K562 (cell line): ENCODE measurements at regions not wholly inside any gene's neighbourhood (a gene's known extent, or its start where the extent isn't known, plus 50 kb on each side); places are given as distances from the start of the nearest gene placed in this dataset.

ENCODE experiments used
- ATAC-seq: fragments of 200-7000 bp; cut with Tn5 transposase; 3 replicates; pipeline ENCODE4 v1.9.1; 2020; ENCODE audit warnings: moderate library complexity
- BruUV-seq: library from RNA; stranded (reverse); fragments of 400-500 nt; replicated peaks from 2 replicates; lab custom pipeline; 2021; lab: Mats Ljungman, UMichigan
- CTCF ChIA-PET: fragments of 300-600 bp; formaldehyde crosslinking; extraction: SDS; loops from one replicate; lab custom pipeline; 2021; ENCODE audit warnings: low intra/inter-chr PET ratio; lab: Yijun Ruan, JAX
- POLR2A ChIA-PET: fragments of 300-600, 350-650 bp; sonication (Branson Sonifier 250); formaldehyde crosslinking; extraction: SDS; loops from one replicate; lab custom pipeline; 2021; ENCODE audit warnings: antibody characterized with exemption, inconsistent platforms; lab: Yijun Ruan, JAX
- DNase-seq, 4 experiments: peaks; one replicate each; pipeline versions ENCODE4 v3.0.0 to v3.0.0-alpha.2; 2011 to 2018; ENCODE audit warnings: low spot score in 3 of 4, mixed read lengths in 3 of 4; ENCODE audit errors: extremely low read depth in 1 of 4
- FAIRE-seq: peaks from 2 replicates; lab custom pipeline; 2011; peaks lifted over from hg19 to GRCh38; lab: Jason Lieb, UNC
- H2AFZ ChIP-seq: 2 replicates; pipeline ENCODE4 v1.6.0; 2011; ENCODE audit warnings: low read depth, low read length, control low read depth, inconsistent platforms
- H3K27ac ChIP-seq: fragments of 200-600 bp; 3 replicates; pipeline ENCODE4 v1.8.0; 2011; ENCODE audit warnings: low read depth, mild to moderate bottlenecking, control low read depth, inconsistent platforms, low read length, moderate library complexity, mixed read lengths; ENCODE audit errors: extremely low read depth
- H3K27me3 ChIP-seq, 2 experiments: fragments of 300-600 bp in 1 of 2; 2 replicates in 1 of 2; 3 replicates in 1 of 2; pipeline versions ENCODE4 v1.6.0 to v1.8.0; 2011; ENCODE audit warnings: inconsistent platforms in 2 of 2, low read length in 2 of 2, mild to moderate bottlenecking in 1 of 2, mixed read lengths in 1 of 2, moderate library complexity in 1 of 2; ENCODE audit not compliant: control insufficient read depth in 2 of 2, insufficient read depth in 2 of 2
- H3K36me3 ChIP-seq: fragments of 300-600 bp; 3 replicates; pipeline ENCODE4 v1.8.0; 2011; ENCODE audit warnings: mild to moderate bottlenecking, low read length, inconsistent platforms; ENCODE audit not compliant: control insufficient read depth, insufficient read depth
- H3K4me1 ChIP-seq, 2 experiments: fragments of 200-600 bp in 1 of 2; replicated peaks in 1 of 2; 2 replicates in 1 of 2; 3 replicates in 1 of 2; pipeline versions ENCODE4 v1.5.1 to v1.8.0; 2011; ENCODE audit warnings: inconsistent platforms in 2 of 2, low read length in 2 of 2, mild to moderate bottlenecking in 1 of 2, mixed read lengths in 1 of 2, moderate library complexity in 1 of 2; ENCODE audit not compliant: control insufficient read depth in 2 of 2, insufficient read depth in 2 of 2
- H3K4me2 ChIP-seq: 2 replicates; pipeline ENCODE4 v1.6.1; 2011; ENCODE audit warnings: low read length, control low read depth, inconsistent platforms, mixed read lengths; ENCODE audit not compliant: insufficient read depth
- H3K4me3 ChIP-seq: fragments of 200-600 bp; sonication (generic), shearing (Covaris generic); 2 replicates; pipeline ENCODE4 v1.5.1; 2016; ENCODE audit warnings: control low read depth, inconsistent platforms
- H3K79me2 ChIP-seq: fragments of 200-600 bp; 3 replicates; pipeline ENCODE4 v1.8.0; 2011; ENCODE audit warnings: low read length, inconsistent platforms; ENCODE audit not compliant: control insufficient read depth, insufficient read depth
- H3K9ac ChIP-seq, 2 experiments: 2 replicates each; pipeline versions ENCODE4 v1.6.0 to v1.6.1; 2011; ENCODE audit warnings: low read depth in 2 of 2, low read length in 2 of 2, control low read depth in 1 of 2, inconsistent platforms in 1 of 2, mild to moderate bottlenecking in 1 of 2, mixed read lengths in 1 of 2; ENCODE audit not compliant: insufficient read depth in 1 of 2
- H3K9me1 ChIP-seq: one replicate; pipeline ENCODE4 v1.6.0; 2011; ENCODE audit warnings: inconsistent platforms, mild to moderate bottlenecking, low read length, moderate library complexity; ENCODE audit not compliant: control insufficient read depth, insufficient read depth
- H3K9me3 ChIP-seq: replicated peaks from 2 replicates; pipeline ENCODE4 v1.5.1; 2011; ENCODE audit warnings: low read depth, low read length, inconsistent platforms; ENCODE audit not compliant: control insufficient read depth, insufficient read depth
- H4K20me1 ChIP-seq: replicated peaks from 2 replicates; pipeline ENCODE4 v1.6.1; 2011; ENCODE audit warnings: low read length, inconsistent platforms, mixed read lengths; ENCODE audit not compliant: control insufficient read depth, insufficient read depth
- CEBPG ChIP-seq, 3 experiments: fragments of 200-800 bp in 1 of 3; sonication (Bioruptor generic) in 1 of 3; sonication (generic) in 1 of 3; formaldehyde crosslinking in 1 of 3; IDR thresholded peaks in 2 of 3; conservative IDR thresholded peaks in 1 of 3; 2 replicates each; pipeline versions ENCODE4 v1.6.1 to v1.8.0; 2016 to 2022; ENCODE audit warnings: missing compliant biosample characterization in 2 of 3, missing genetic modification characterization in 2 of 3, mild to moderate bottlenecking in 1 of 3, missing genetic modification reagents in 1 of 3
- ETV1 ChIP-seq: fragments of 450-650 bp; conservative IDR thresholded peaks from 2 replicates; pipeline ENCODE4 v1.6.1; 2016; ENCODE audit warnings: missing genetic modification characterization, control low read depth, low read depth, missing compliant biosample characterization
- FOS ChIP-seq: IDR thresholded peaks from 3 replicates; pipeline ENCODE4 v1.6.1; 2011; ENCODE audit not compliant: insufficient read length; ENCODE audit errors: extremely low read depth
- FOXK1 ChIP-seq: sonication (generic); formaldehyde crosslinking; IDR thresholded peaks from 2 replicates; pipeline ENCODE4 v1.8.0; 2022; ENCODE audit warnings: missing genetic modification reagents, mild to moderate bottlenecking, borderline replicate concordance
- HMG20B ChIP-seq: fragments of 250-450 bp; sonication (Bioruptor Pico); IDR thresholded peaks from 2 replicates; pipeline ENCODE4 v1.5.0; 2021; ENCODE audit warnings: mild to moderate bottlenecking
- HNRNPLL ChIP-seq: fragments of 200-400 bp; formaldehyde crosslinking; IDR thresholded peaks from 2 replicates; pipeline ENCODE4 v1.6.1; 2017; ENCODE audit warnings: low read length, low read depth, mild to moderate bottlenecking; ENCODE audit not compliant: poor library complexity, severe bottlenecking
- LEF1 ChIP-seq: fragments of 450-650 bp; IDR thresholded peaks from 2 replicates; pipeline ENCODE4 v1.6.1; 2016; ENCODE audit warnings: mild to moderate bottlenecking
- NR2C2 ChIP-seq, 2 experiments: fragments of 200-800 bp in 1 of 2; sonication (Bioruptor generic) in 1 of 2; sonication (generic) in 1 of 2; formaldehyde crosslinking in 1 of 2; IDR thresholded peaks; 2 replicates each; pipeline versions ENCODE4 v1.6.1 to v1.8.0; 2016 to 2022; ENCODE audit warnings: mild to moderate bottlenecking in 1 of 2, missing compliant biosample characterization in 1 of 2, missing genetic modification characterization in 1 of 2, missing genetic modification reagents in 1 of 2
- PRPF4 ChIP-seq: fragments of 200-400 bp; formaldehyde crosslinking; IDR thresholded peaks from one replicate; pipeline ENCODE4 v1.6.1; 2017; ENCODE audit warnings: low read length, low read depth, mild to moderate bottlenecking; ENCODE audit not compliant: insufficient read depth, poor library complexity, severe bottlenecking
- RBM17 ChIP-seq: fragments of 200-400 bp; formaldehyde crosslinking; IDR thresholded peaks from 2 replicates; pipeline ENCODE4 v1.6.1; 2017; ENCODE audit warnings: low read depth, mild to moderate bottlenecking, low read length, borderline replicate concordance
- RFX7 ChIP-seq: fragments of 250-450 bp; sonication (Bioruptor Pico); IDR thresholded peaks from 2 replicates; pipeline ENCODE4 v1.5.1; 2021; ENCODE audit warnings: mild to moderate bottlenecking
- WGBS: fragments of 100-300 bp; shearing (Covaris generic); methylation state at CpG from one replicate; pipeline ENCODE4 v1.1.6; 2016; ENCODE audit warnings: low coverage, mixed read lengths; ENCODE audit not compliant: insufficient coverage; ENCODE audit errors: missing lambda C conversion rate; 5-methylcytosine and 5-hydroxymethylcytosine counted together
- in situ Hi-C: fragments of 300-500 bp; cut with MboI; formaldehyde crosslinking; loops from 4 replicates; pipeline ENCODE4 v1.15.0; 2018; ENCODE audit warnings: inconsistent platforms, mixed read lengths
- intact Hi-C: fragments of 100-400 bp; cut with micrococcal nuclease; formaldehyde crosslinking; loops from 2 replicates; pipeline ENCODE4 v1.14.2; 2022
- TF ChIP-seq, protein P1 (sequence below): sonication (generic); formaldehyde crosslinking; IDR thresholded peaks from 2 replicates; pipeline ENCODE4 v1.8.1; 2023; ENCODE audit warnings: mild to moderate bottlenecking, missing genetic modification reagents
- TF ChIP-seq, protein P2 (sequence below), 2 experiments: fragments of 450-650 bp; conservative IDR thresholded peaks; 2 replicates each; pipeline ENCODE4 v1.6.1; 2017; ENCODE audit warnings: mild to moderate bottlenecking in 2 of 2, moderate library complexity in 2 of 2
- TF ChIP-seq, protein P3 (sequence below), 2 experiments: fragments of 450-650 bp; IDR thresholded peaks; 2 replicates each; pipeline ENCODE4 v1.6.1; 2018; ENCODE audit warnings: mild to moderate bottlenecking in 2 of 2, low read depth in 1 of 2; ENCODE audit not compliant: partially characterized antibody in 2 of 2

DNA sequence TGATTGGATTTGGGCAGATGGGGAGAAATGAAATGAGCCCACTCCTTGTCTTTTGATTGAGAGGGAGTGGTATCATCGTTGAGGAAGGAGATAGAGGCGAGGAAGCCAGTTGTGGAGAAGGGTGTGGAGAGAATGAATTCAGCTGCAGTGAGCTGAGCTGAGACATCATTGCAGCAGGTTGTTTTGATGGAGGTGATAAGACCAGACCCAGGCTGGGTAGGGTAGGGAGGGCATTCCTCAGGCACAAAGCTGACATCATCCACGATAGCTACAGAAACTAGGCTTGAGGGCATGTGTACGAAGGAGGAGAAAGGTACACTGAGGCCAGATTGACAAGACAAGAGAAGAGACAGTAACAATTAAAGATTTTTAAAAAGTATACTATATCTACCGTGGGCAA is 1500.9 kb upstream of the SLC10A2 start:
- Histone ChIP-seq H3K4me2 (no peak overlapping the region), H2AFZ (no peak overlapping the region), H3K27me3 (no peaks in the 10 kb centered on the region), H3K4me3 (no peak overlapping the region), H3K36me3 (no peaks in the 10 kb centered on the region), H3K9me1 (no peaks in the 10 kb centered on the region), H3K79me2 (no peaks in the 10 kb centered on the region), H3K27ac (no peak overlapping the region), H3K9me3 (no peaks in the 10 kb centered on the region; the same call in 1 of the 2 replicates), H3K9ac (no peak overlapping the region), H4K20me1 (no peaks in the 10 kb centered on the region), H3K4me1 (no peaks in the 10 kb centered on the region)
- ChIA-PET POLR2A (no interaction called here), CTCF (no interaction called here)
- DNase-seq (no peak), FAIRE-seq (no peak), ATAC-seq (no peak)
- intact Hi-C loops, result no loop called here
- in situ Hi-C loops, result no loop called here
- 0% methylated on average over 3 of the region's 5 CpGs for WGBS
- no TSS peak for BruUV-seq
- TF ChIP-seq, protein P1, sequence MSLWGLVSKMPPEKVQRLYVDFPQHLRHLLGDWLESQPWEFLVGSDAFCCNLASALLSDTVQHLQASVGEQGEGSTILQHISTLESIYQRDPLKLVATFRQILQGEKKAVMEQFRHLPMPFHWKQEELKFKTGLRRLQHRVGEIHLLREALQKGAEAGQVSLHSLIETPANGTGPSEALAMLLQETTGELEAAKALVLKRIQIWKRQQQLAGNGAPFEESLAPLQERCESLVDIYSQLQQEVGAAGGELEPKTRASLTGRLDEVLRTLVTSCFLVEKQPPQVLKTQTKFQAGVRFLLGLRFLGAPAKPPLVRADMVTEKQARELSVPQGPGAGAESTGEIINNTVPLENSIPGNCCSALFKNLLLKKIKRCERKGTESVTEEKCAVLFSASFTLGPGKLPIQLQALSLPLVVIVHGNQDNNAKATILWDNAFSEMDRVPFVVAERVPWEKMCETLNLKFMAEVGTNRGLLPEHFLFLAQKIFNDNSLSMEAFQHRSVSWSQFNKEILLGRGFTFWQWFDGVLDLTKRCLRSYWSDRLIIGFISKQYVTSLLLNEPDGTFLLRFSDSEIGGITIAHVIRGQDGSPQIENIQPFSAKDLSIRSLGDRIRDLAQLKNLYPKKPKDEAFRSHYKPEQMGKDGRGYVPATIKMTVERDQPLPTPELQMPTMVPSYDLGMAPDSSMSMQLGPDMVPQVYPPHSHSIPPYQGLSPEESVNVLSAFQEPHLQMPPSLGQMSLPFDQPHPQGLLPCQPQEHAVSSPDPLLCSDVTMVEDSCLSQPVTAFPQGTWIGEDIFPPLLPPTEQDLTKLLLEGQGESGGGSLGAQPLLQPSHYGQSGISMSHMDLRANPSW (CRISPR knock-in tag), result no peak
- TF ChIP-seq CEBPG (CRISPR knock-in tag; IDR thresholded peaks at IDR 0.05) (no peak), CEBPG (tag; conservative IDR thresholded peaks at IDR 0.05 in 1 of 2, IDR thresholded peaks at IDR 0.05 in 1 of 2) (no peak), NR2C2 (CRISPR knock-in tag; IDR thresholded peaks at IDR 0.05) (no peak), NR2C2 (tag; IDR thresholded peaks at IDR 0.05) (no peak), HMG20B (CRISPR knock-in tag) (no peak), LEF1 (no peak), ETV1 (no peak), RFX7 (CRISPR knock-in tag) (no peak), FOXK1 (CRISPR knock-in tag) (no peak), RBM17 (no peak), PRPF4 (no peak), HNRNPLL (no peak), FOS (no peak)
- TF ChIP-seq, protein P2, sequence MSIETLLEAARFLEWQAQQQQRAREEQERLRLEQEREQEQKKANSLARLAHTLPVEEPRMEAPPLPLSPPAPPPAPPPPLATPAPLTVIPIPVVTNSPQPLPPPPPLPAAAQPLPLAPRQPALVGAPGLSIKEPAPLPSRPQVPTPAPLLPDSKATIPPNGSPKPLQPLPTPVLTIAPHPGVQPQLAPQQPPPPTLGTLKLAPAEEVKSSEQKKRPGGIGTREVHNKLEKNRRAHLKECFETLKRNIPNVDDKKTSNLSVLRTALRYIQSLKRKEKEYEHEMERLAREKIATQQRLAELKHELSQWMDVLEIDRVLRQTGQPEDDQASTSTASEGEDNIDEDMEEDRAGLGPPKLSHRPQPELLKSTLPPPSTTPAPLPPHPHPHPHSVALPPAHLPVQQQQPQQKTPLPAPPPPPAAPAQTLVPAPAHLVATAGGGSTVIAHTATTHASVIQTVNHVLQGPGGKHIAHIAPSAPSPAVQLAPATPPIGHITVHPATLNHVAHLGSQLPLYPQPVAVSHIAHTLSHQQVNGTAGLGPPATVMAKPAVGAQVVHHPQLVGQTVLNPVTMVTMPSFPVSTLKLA (conservative IDR thresholded peaks at IDR 0.05), result no peak
- TF ChIP-seq, protein P3, sequence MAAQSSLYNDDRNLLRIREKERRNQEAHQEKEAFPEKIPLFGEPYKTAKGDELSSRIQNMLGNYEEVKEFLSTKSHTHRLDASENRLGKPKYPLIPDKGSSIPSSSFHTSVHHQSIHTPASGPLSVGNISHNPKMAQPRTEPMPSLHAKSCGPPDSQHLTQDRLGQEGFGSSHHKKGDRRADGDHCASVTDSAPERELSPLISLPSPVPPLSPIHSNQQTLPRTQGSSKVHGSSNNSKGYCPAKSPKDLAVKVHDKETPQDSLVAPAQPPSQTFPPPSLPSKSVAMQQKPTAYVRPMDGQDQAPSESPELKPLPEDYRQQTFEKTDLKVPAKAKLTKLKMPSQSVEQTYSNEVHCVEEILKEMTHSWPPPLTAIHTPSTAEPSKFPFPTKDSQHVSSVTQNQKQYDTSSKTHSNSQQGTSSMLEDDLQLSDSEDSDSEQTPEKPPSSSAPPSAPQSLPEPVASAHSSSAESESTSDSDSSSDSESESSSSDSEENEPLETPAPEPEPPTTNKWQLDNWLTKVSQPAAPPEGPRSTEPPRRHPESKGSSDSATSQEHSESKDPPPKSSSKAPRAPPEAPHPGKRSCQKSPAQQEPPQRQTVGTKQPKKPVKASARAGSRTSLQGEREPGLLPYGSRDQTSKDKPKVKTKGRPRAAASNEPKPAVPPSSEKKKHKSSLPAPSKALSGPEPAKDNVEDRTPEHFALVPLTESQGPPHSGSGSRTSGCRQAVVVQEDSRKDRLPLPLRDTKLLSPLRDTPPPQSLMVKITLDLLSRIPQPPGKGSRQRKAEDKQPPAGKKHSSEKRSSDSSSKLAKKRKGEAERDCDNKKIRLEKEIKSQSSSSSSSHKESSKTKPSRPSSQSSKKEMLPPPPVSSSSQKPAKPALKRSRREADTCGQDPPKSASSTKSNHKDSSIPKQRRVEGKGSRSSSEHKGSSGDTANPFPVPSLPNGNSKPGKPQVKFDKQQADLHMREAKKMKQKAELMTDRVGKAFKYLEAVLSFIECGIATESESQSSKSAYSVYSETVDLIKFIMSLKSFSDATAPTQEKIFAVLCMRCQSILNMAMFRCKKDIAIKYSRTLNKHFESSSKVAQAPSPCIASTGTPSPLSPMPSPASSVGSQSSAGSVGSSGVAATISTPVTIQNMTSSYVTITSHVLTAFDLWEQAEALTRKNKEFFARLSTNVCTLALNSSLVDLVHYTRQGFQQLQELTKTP (IDR thresholded peaks at IDR 0.05; ENCODE audit: low read depth in 1 of 2, partially characterized antibody in 2 of 2), result no peak
